ENCODE measurements at regions not wholly inside any gene's neighbourhood (a gene's known extent, or its start where the extent isn't known, plus 50 kb on each side); places are given as distances from the start of the nearest gene placed in this dataset.

GRCh38 chr2:147062073-147062472 lies 782.8 kb upstream of the ACVR2A start:
- no peaks in the 10 kb centered on the region for H3K4me1 ChIP-seq (ENCODE audit: control insufficient read depth in 1 of 2, insufficient read depth in 2 of 2, low read length in 2 of 2)
- ChIA-PET CTCF (no interaction called here), RAD21 (ENCODE audit: low non-redundant PET in 1 of 2, low total read pairs in 2 of 2, uncharacterized antibody in 2 of 2, unreplicated experiment in 2 of 2) (no interaction called here), POLR2A (no interaction called here)
- H3K9me2 ChIP-seq (ENCODE audit: insufficient read depth) = no peaks in the 10 kb centered on the region
- DNase-seq (ENCODE audit: low read depth, low spot score) (no peak), ATAC-seq (no peak)
- no TSS peak for BruUV-seq (replicated peaks)
- no peak overlapping the region for H3K9ac ChIP-seq (ENCODE audit: low read length)
- H3K4me3 ChIP-seq (replicated peaks in 1 of 2; ENCODE audit: low read depth in 1 of 2, low read length in 2 of 2) = no peak overlapping the region
- no peak for TF ChIP-seq EZH2phosphoT487 (IDR thresholded peaks at IDR 0.05; ENCODE audit: borderline replicate concordance)
- no peak for TF ChIP-seq SIN3A (IDR thresholded peaks at IDR 0.05; ENCODE audit: low read depth)
- TF ChIP-seq EZH2 (IDR thresholded peaks at IDR 0.05) = no peak
- TF ChIP-seq SRF (IDR thresholded peaks at IDR 0.05; ENCODE audit: low read depth) = no peak
- no peak for TF ChIP-seq POLR2A (IDR thresholded peaks at IDR 0.05; ENCODE audit: borderline replicate concordance, extremely low read depth, insufficient read depth, insufficient read length)
- no peak for TF ChIP-seq ELF1 (IDR thresholded peaks at IDR 0.05; ENCODE audit: borderline replicate concordance, low read depth)
- no peak for TF ChIP-seq JUND (IDR thresholded peaks at IDR 0.05)
- TF ChIP-seq CTCF (IDR thresholded peaks at IDR 0.05 in 2 of 3, conservative IDR thresholded peaks at IDR 0.05 in 1 of 3; ENCODE audit: borderline replicate concordance in 1 of 3, insufficient read depth in 1 of 3, low read depth in 2 of 3, low read length in 2 of 3) = no peak
- TF ChIP-seq CEBPB (IDR thresholded peaks at IDR 0.05; ENCODE audit: low read depth) = no peak
- TF ChIP-seq ATF3 (IDR thresholded peaks at IDR 0.05) = no peak
- no peak for TF ChIP-seq ZFX (IDR thresholded peaks at IDR 0.05)
- H3K9me3 ChIP-seq (ENCODE audit: control insufficient read depth in 1 of 2, insufficient read depth in 1 of 2, low read depth in 1 of 2, low read length in 2 of 2) = no peaks in the 10 kb centered on the region
- no peaks in the 10 kb centered on the region for H3K27me3 ChIP-seq (ENCODE audit: insufficient read depth, low read length)
- no peaks in the 10 kb centered on the region for H4K20me1 ChIP-seq (ENCODE audit: insufficient read depth)
- no peak overlapping the region for H3K27ac ChIP-seq (ENCODE audit: low read depth, low read length)
- H3K4me2 ChIP-seq (ENCODE audit: low read length) = no peak overlapping the region
- intact Hi-C loops (cut with micrococcal nuclease) = no loop called here
- no peaks in the 10 kb centered on the region for H3K36me3 ChIP-seq (ENCODE audit: control insufficient read depth in 1 of 2, insufficient read depth in 2 of 2, low read length in 2 of 2)
- no peak overlapping the region for H2AFZ ChIP-seq (ENCODE audit: low read depth, low read length, poor library complexity, severe bottlenecking)
- H3K79me2 ChIP-seq (ENCODE audit: insufficient read depth, low read length) = no peaks in the 10 kb centered on the region

- no peak overlapping the region for H3K4me2 ChIP-seq (ENCODE audit: low read length)
- ATAC-seq = no peak
- TF ChIP-seq YY1 (IDR thresholded peaks at IDR 0.05; ENCODE audit: extremely low read depth, insufficient replicate concordance, low read depth, low read length) (no peak), ELF1 (IDR thresholded peaks at IDR 0.05; ENCODE audit: borderline replicate concordance, low read depth) (no peak), CBX3 (IDR thresholded peaks at IDR 0.05; ENCODE audit: low read depth) (no peak)
- H4K20me1 ChIP-seq (ENCODE audit: insufficient read depth) = no peaks in the 10 kb centered on the region
- no peaks in the 10 kb centered on the region for H3K9me3 ChIP-seq (ENCODE audit: control insufficient read depth in 1 of 2, insufficient read depth in 1 of 2, low read depth in 1 of 2, low read length in 2 of 2)
- H3K36me3 ChIP-seq (ENCODE audit: control insufficient read depth in 1 of 2, insufficient read depth in 2 of 2, low read length in 2 of 2) = no peaks in the 10 kb centered on the region
- intact Hi-C loops (cut with micrococcal nuclease) = no loop called here
- no peaks in the 10 kb centered on the region for H3K4me1 ChIP-seq (ENCODE audit: control insufficient read depth in 1 of 2, insufficient read depth in 2 of 2, low read length in 2 of 2)
- H3K27me3 ChIP-seq (ENCODE audit: insufficient read depth, low read length) = no peaks in the 10 kb centered on the region
- no peak overlapping the region for H3K4me3 ChIP-seq (replicated peaks in 1 of 2; ENCODE audit: low read depth in 1 of 2, low read length in 2 of 2)
- no peaks in the 10 kb centered on the region for H3K9me2 ChIP-seq (ENCODE audit: insufficient read depth)
- no peaks in the 10 kb centered on the region for H3K79me2 ChIP-seq (ENCODE audit: insufficient read depth, low read length)
- ChIA-PET POLR2A (no interaction called here), RAD21 (ENCODE audit: low non-redundant PET in 1 of 2, low total read pairs in 2 of 2, uncharacterized antibody in 2 of 2, unreplicated experiment in 2 of 2) (no interaction called here), CTCF (no interaction called here)
- no peak overlapping the region for H3K27ac ChIP-seq (ENCODE audit: low read depth, low read length)
- H2AFZ ChIP-seq (ENCODE audit: low read depth, low read length, poor library complexity, severe bottlenecking) = no peak overlapping the region
- no peak overlapping the region for H3K9ac ChIP-seq (ENCODE audit: low read length)
- DNase-seq (ENCODE audit: low read depth, low spot score) = no peak
- BruUV-seq (replicated peaks) = no TSS peak
Measured at GRCh38 chr2:147061269-147061668, 783.6 kb upstream of the ACVR2A start.
